IPS DF 4.7 (cell line): ENCODE measurements at regions not wholly inside any gene's neighbourhood (a gene's known extent, or its start where the extent isn't known, plus 50 kb on each side); places are given as distances from the start of the nearest gene placed in this dataset.
"Not testable (repeated sequence)": the region's sequence is repeated elsewhere in the genome, so short reads cannot be mapped to it uniquely, and the experiment has no call there.

Experiments
- DNase-seq: peaks from one replicate; pipeline ENCODE4 v3.0.0-alpha.2; 2013; ENCODE audit warnings: low spot score; ENCODE audit errors: extremely low read depth

GRCh38 chr4:181021213-181021612, 1222.0 kb upstream of the TENM3 start:
- no peak for DNase-seq

- DNase-seq = not testable (repeated sequence)
These were observed 1212.9 kb upstream of the TENM3 start for GRCh38 chr4:181030135-181030921.

- no peak for DNase-seq
These were observed 1212.2 kb upstream of the TENM3 start for GRCh38 chr4:181030961-181031360.

- no peak for DNase-seq
These were observed 1199.7 kb upstream of the TENM3 start for GRCh38 chr4:181043486-181043885.

GRCh38 chr4:181046809-181047208, 1196.4 kb upstream of the TENM3 start:
- no peak for DNase-seq

- no peak for DNase-seq
These were observed 1191.3 kb upstream of the TENM3 start for GRCh38 chr4:181051931-181052330.

GRCh38 chr4:181061787-181062186, 1181.4 kb upstream of the TENM3 start:
- no peak for DNase-seq

GRCh38 chr4:181063212-181063611, 1180.0 kb upstream of the TENM3 start:
- no peak for DNase-seq

GRCh38 chr4:181077341-181077740, 1165.9 kb upstream of the TENM3 start:
- no peak for DNase-seq

- no peak for DNase-seq
These were observed 1165.0 kb upstream of the TENM3 start for GRCh38 chr4:181078196-181078595.

GRCh38 chr4:181083757-181084361, 1159.3 kb upstream of the TENM3 start:
- no peak for DNase-seq

- DNase-seq = no peak
These were observed 1157.6 kb upstream of the TENM3 start for GRCh38 chr4:181085557-181085956.

GRCh38 chr4:181105487-181105886, 1137.7 kb upstream of the TENM3 start:
- no peak for DNase-seq

GRCh38 chr4:181106398-181106797, 1136.8 kb upstream of the TENM3 start:
- DNase-seq = no peak

- no peak for DNase-seq
These were observed 1135.0 kb upstream of the TENM3 start for GRCh38 chr4:181108237-181108636.

GRCh38 chr4:181119186-181119585, 1124.0 kb upstream of the TENM3 start:
- DNase-seq = no peak

GRCh38 chr4:181121733-181122132, 1121.5 kb upstream of the TENM3 start:
- DNase-seq = no peak

GRCh38 chr4:181127171-181127570, 1116.0 kb upstream of the TENM3 start:
- no peak for DNase-seq

GRCh38 chr4:181130317-181130716, 1112.9 kb upstream of the TENM3 start:
- DNase-seq = not testable (repeated sequence)

- no peak for DNase-seq
These were observed 1105.9 kb upstream of the TENM3 start for GRCh38 chr4:181137351-181137750.

- no peak for DNase-seq
These were observed 1105.1 kb upstream of the TENM3 start for GRCh38 chr4:181138116-181138515.

GRCh38 chr4:181140037-181140603, 1103.1 kb upstream of the TENM3 start:
- no peak for DNase-seq
